ENCODE measurements at regions not wholly inside any gene's neighbourhood (a gene's known extent, or its start where the extent isn't known, plus 50 kb on each side); places are given as distances from the start of the nearest gene placed in this dataset.
"Not testable (repeated sequence)": the region's sequence is repeated elsewhere in the genome, so short reads cannot be mapped to it uniquely, and the experiment has no call there.

- H3K27me3 Mint-ChIP-seq; H3K9me3 Mint-ChIP-seq; POLR2A ChIA-PET; CTCF ChIA-PET; H3K27ac Mint-ChIP-seq; H3K36me3 Mint-ChIP-seq; H3K4me1 Mint-ChIP-seq (ENCODE audit: low read depth); H3K4me3 Mint-ChIP-seq; intact Hi-C loops (cut with micrococcal nuclease); DNase-seq: not testable (repeated sequence)
These were observed 577.2 kb downstream of the KCNJ2 start for GRCh38 chr17:70746574-70746973.

GRCh38 chr17:70750983-70751382, 581.7 kb downstream of the KCNJ2 start:
- Mint-ChIP-seq H3K9me3 (peaks cover 6% of the 10 kb centered on the region), H3K4me3 (no peak overlapping the region), H3K36me3 (no peaks in the 10 kb centered on the region), H3K27ac (no peak overlapping the region), H3K4me1 (ENCODE audit: low read depth) (no peaks in the 10 kb centered on the region), H3K27me3 (no peaks in the 10 kb centered on the region)
- CTCF ChIA-PET, result no interaction called here
- intact Hi-C loops (cut with micrococcal nuclease), result no loop called here
- POLR2A ChIA-PET, result no interaction called here
- DNase-seq, result no peak

GRCh38 chr17:70752461-70752860, 583.1 kb downstream of the KCNJ2 start:
- POLR2A ChIA-PET; CTCF ChIA-PET; H3K9me3 Mint-ChIP-seq; H3K27me3 Mint-ChIP-seq; H3K4me3 Mint-ChIP-seq; intact Hi-C loops (cut with micrococcal nuclease); H3K4me1 Mint-ChIP-seq (ENCODE audit: low read depth); DNase-seq; H3K27ac Mint-ChIP-seq; H3K36me3 Mint-ChIP-seq: not testable (repeated sequence)

GRCh38 chr17:70752966-70753467, 583.7 kb downstream of the KCNJ2 start:
- Mint-ChIP-seq H3K27me3 (no peaks in the 10 kb centered on the region), H3K27ac (no peak overlapping the region), H3K4me3 (no peak overlapping the region), H3K9me3 (no peaks in the 10 kb centered on the region), H3K4me1 (ENCODE audit: low read depth) (no peaks in the 10 kb centered on the region), H3K36me3 (no peaks in the 10 kb centered on the region)
- DNase-seq, result no peak
- POLR2A ChIA-PET, result no interaction called here
- CTCF ChIA-PET, result interaction anchor here (0.7 kb wide), 1 partner anchor 15 kb away, joined by 3 read pairs; no protein-coding TSS in a partner anchor
- intact Hi-C loops (cut with micrococcal nuclease), result no loop called here

GRCh38 chr17:70763018-70763417, 593.7 kb downstream of the KCNJ2 start:
- intact Hi-C loops (cut with micrococcal nuclease), result no loop called here
- CTCF ChIA-PET, result no interaction called here
- no peak for DNase-seq
- Mint-ChIP-seq H3K36me3 (no peaks in the 10 kb centered on the region), H3K27ac (no peak overlapping the region), H3K27me3 (no peaks in the 10 kb centered on the region), H3K4me1 (ENCODE audit: low read depth) (no peaks in the 10 kb centered on the region), H3K9me3 (no peaks in the 10 kb centered on the region), H3K4me3 (no peak overlapping the region)
- POLR2A ChIA-PET, result no interaction called here

- CTCF ChIA-PET, result interaction anchor here (0.6 to 1.0 kb wide), 4 partner anchors 14 to 1771 kb away, joined by 3 to 4 read pairs (median 3); no protein-coding TSS in a partner anchor
- POLR2A ChIA-PET, result interaction anchor here (0.7 kb wide), 1 partner anchor 14 kb away, joined by 3 read pairs; no protein-coding TSS in a partner anchor
- intact Hi-C loops (cut with micrococcal nuclease), result no loop called here
These were observed 597.9 kb downstream of the KCNJ2 start for GRCh38 chr17:70767102-70767701.

GRCh38 chr17:70769956-70770355, 600.6 kb downstream of the KCNJ2 start:
- POLR2A ChIA-PET, result no interaction called here
- no peak overlapping the region for H3K4me3 Mint-ChIP-seq

More at GRCh38 chr17:70767102-70767701, 597.9 kb downstream of the KCNJ2 start:
- no peak for DNase-seq
- no peak overlapping the region for H3K4me3 Mint-ChIP-seq
- no peaks in the 10 kb centered on the region for H3K4me1 Mint-ChIP-seq (ENCODE audit: low read depth)
- H3K27ac Mint-ChIP-seq, result no peak overlapping the region
- H3K36me3 Mint-ChIP-seq, result no peaks in the 10 kb centered on the region
- no peaks in the 10 kb centered on the region for H3K9me3 Mint-ChIP-seq
- no peaks in the 10 kb centered on the region for H3K27me3 Mint-ChIP-seq

GRCh38 chr17:70771804-70772386, 602.6 kb downstream of the KCNJ2 start:
- Mint-ChIP-seq H3K4me3 (no peak overlapping the region), H3K27ac (no peak overlapping the region), H3K4me1 (ENCODE audit: low read depth) (no peaks in the 10 kb centered on the region), H3K9me3 (no peaks in the 10 kb centered on the region), H3K36me3 (no peaks in the 10 kb centered on the region), H3K27me3 (no peaks in the 10 kb centered on the region)
- intact Hi-C loops (cut with micrococcal nuclease), result no loop called here
- ChIA-PET CTCF (no interaction called here), POLR2A (no interaction called here)
- DNase-seq, result no peak

More at GRCh38 chr17:70769956-70770355, 600.6 kb downstream of the KCNJ2 start:
- Mint-ChIP-seq H3K4me1 (ENCODE audit: low read depth) (no peaks in the 10 kb centered on the region), H3K36me3 (no peaks in the 10 kb centered on the region), H3K27ac (no peak overlapping the region), H3K9me3 (no peaks in the 10 kb centered on the region), H3K27me3 (no peaks in the 10 kb centered on the region)
- intact Hi-C loops (cut with micrococcal nuclease), result no loop called here
- no peak for DNase-seq
- CTCF ChIA-PET, result interaction anchor here (0.6 to 1.2 kb wide), 2 partner anchors 25 to 870 kb away, joined by 3 read pairs; no protein-coding TSS in a partner anchor

GRCh38 chr17:70772761-70773160, 603.4 kb downstream of the KCNJ2 start:
- Mint-ChIP-seq H3K4me1 (ENCODE audit: low read depth) (no peaks in the 10 kb centered on the region), H3K27me3 (no peaks in the 10 kb centered on the region), H3K4me3 (no peak overlapping the region), H3K36me3 (no peaks in the 10 kb centered on the region), H3K27ac (no peak overlapping the region), H3K9me3 (no peaks in the 10 kb centered on the region)
- POLR2A ChIA-PET, result no interaction called here
- intact Hi-C loops (cut with micrococcal nuclease), result no loop called here
- no peak for DNase-seq
- CTCF ChIA-PET, result no interaction called here

- POLR2A ChIA-PET, result no interaction called here
- no peaks in the 10 kb centered on the region for H3K27me3 Mint-ChIP-seq
- no peaks in the 10 kb centered on the region for H3K4me1 Mint-ChIP-seq (ENCODE audit: low read depth)
- H3K27ac Mint-ChIP-seq, result no peak overlapping the region
- H3K36me3 Mint-ChIP-seq, result no peaks in the 10 kb centered on the region
- no peak for DNase-seq
- no peak overlapping the region for H3K4me3 Mint-ChIP-seq
- CTCF ChIA-PET, result interaction anchor here (0.6 kb wide), 1 partner anchor 128 kb away, joined by 3 read pairs; no protein-coding TSS in a partner anchor
- no peaks in the 10 kb centered on the region for H3K9me3 Mint-ChIP-seq
- intact Hi-C loops (cut with micrococcal nuclease), result no loop called here
These were observed 603.9 kb downstream of the KCNJ2 start for GRCh38 chr17:70773258-70773657.

GRCh38 chr17:70774339-70775117, 605.2 kb downstream of the KCNJ2 start:
- POLR2A ChIA-PET, result no interaction called here
- no peaks in the 10 kb centered on the region for H3K9me3 Mint-ChIP-seq
- DNase-seq, result no peak
- no peaks in the 10 kb centered on the region for H3K4me1 Mint-ChIP-seq (ENCODE audit: low read depth)
- H3K27ac Mint-ChIP-seq, result no peak overlapping the region
- CTCF ChIA-PET, result no interaction called here
- H3K27me3 Mint-ChIP-seq, result no peaks in the 10 kb centered on the region
- intact Hi-C loops (cut with micrococcal nuclease), result no loop called here
- H3K36me3 Mint-ChIP-seq, result no peaks in the 10 kb centered on the region
- no peak overlapping the region for H3K4me3 Mint-ChIP-seq

GRCh38 chr17:70775679-70776078, 606.3 kb downstream of the KCNJ2 start:
- no peak for DNase-seq
- no peak overlapping the region for H3K4me3 Mint-ChIP-seq
- ChIA-PET POLR2A (no interaction called here), CTCF (no interaction called here)
- H3K9me3 Mint-ChIP-seq, result no peaks in the 10 kb centered on the region
- no peaks in the 10 kb centered on the region for H3K36me3 Mint-ChIP-seq
- intact Hi-C loops (cut with micrococcal nuclease), result no loop called here
- no peaks in the 10 kb centered on the region for H3K4me1 Mint-ChIP-seq (ENCODE audit: low read depth)
- H3K27ac Mint-ChIP-seq, result no peak overlapping the region
- no peaks in the 10 kb centered on the region for H3K27me3 Mint-ChIP-seq
